Astrocyte (in vitro differentiated cells and primary cell): ENCODE measurements at regions not wholly inside any gene's neighbourhood (a gene's known extent, or its start where the extent isn't known, plus 50 kb on each side); places are given as distances from the start of the nearest gene placed in this dataset.

ENCODE experiments used
- DNase-seq: peaks from one replicate; pipeline ENCODE4 v3.0.0-alpha.2; 2010; ENCODE audit warnings: low read depth
- FAIRE-seq: peaks from 2 replicates; lab custom pipeline; 2011; peaks lifted over from hg19 to GRCh38; lab: Jason Lieb, UNC
- H2AFZ ChIP-seq: 2 replicates; pipeline ENCODE4 v1.6.0; 2012; ENCODE audit warnings: low read depth, low read length, inconsistent platforms
- H3K27ac ChIP-seq: 2 replicates; pipeline ENCODE4 v1.5.1; 2011; ENCODE audit warnings: low read depth, low read length, inconsistent platforms
- H3K27me3 ChIP-seq: 2 replicates; pipeline ENCODE4 v1.6.0; 2011; ENCODE audit warnings: low read length, inconsistent platforms; ENCODE audit not compliant: insufficient read depth
- H3K36me3 ChIP-seq: 2 replicates; pipeline ENCODE4 v1.5.1; 2011; ENCODE audit warnings: low read length, inconsistent platforms; ENCODE audit not compliant: insufficient read depth
- H3K4me1 ChIP-seq: 2 replicates; pipeline ENCODE4 v1.5.1; 2011; ENCODE audit warnings: low read length, inconsistent platforms; ENCODE audit not compliant: insufficient read depth
- H3K4me2 ChIP-seq: 2 replicates; pipeline ENCODE4 v1.6.0; 2012; ENCODE audit warnings: low read length, inconsistent platforms
- H3K4me3 ChIP-seq: 2 replicates; pipeline ENCODE4 v1.5.1; 2011; ENCODE audit warnings: low read depth, mild to moderate bottlenecking, low read length, inconsistent platforms; ENCODE audit not compliant: insufficient read depth
- H3K79me2 ChIP-seq: 2 replicates; pipeline ENCODE4 v1.6.0; 2012; ENCODE audit warnings: mild to moderate bottlenecking, low read length, inconsistent platforms; ENCODE audit not compliant: insufficient read depth
- H3K9ac ChIP-seq: 2 replicates; pipeline ENCODE4 v1.6.0; 2012; ENCODE audit warnings: mild to moderate bottlenecking, low read length, inconsistent platforms
- H3K9me3 ChIP-seq: 2 replicates; pipeline ENCODE4 v1.5.1; 2012; ENCODE audit warnings: low read depth, mild to moderate bottlenecking, low read length, inconsistent platforms; ENCODE audit not compliant: insufficient read depth
- H4K20me1 ChIP-seq: 2 replicates; pipeline ENCODE4 v1.6.0; 2012; ENCODE audit warnings: low read length, inconsistent platforms; ENCODE audit not compliant: insufficient read depth
- H3K27ac Mint-ChIP-seq: one replicate; pipeline ENCODE4 v1.8.0; 2021; ENCODE audit warnings: mild to moderate bottlenecking, mixed read lengths; ENCODE audit not compliant: unreplicated experiment
- H3K27me3 Mint-ChIP-seq: one replicate; pipeline ENCODE4 v1.8.0; 2021; ENCODE audit warnings: low read depth, mixed read lengths; ENCODE audit not compliant: unreplicated experiment
- H3K36me3 Mint-ChIP-seq: one replicate; pipeline ENCODE4 v1.8.0; 2021; ENCODE audit warnings: low read depth, mixed read lengths; ENCODE audit not compliant: unreplicated experiment
- H3K4me1 Mint-ChIP-seq: one replicate; pipeline ENCODE4 v1.8.0; 2021; ENCODE audit warnings: low read depth, mixed read lengths; ENCODE audit not compliant: unreplicated experiment
- H3K4me3 Mint-ChIP-seq: one replicate; pipeline ENCODE4 v1.8.0; 2021; ENCODE audit warnings: mild to moderate bottlenecking, moderate library complexity, mixed read lengths; ENCODE audit not compliant: unreplicated experiment
- H3K9me3 Mint-ChIP-seq: one replicate; pipeline ENCODE4 v1.8.0; 2021; ENCODE audit warnings: mild to moderate bottlenecking, mixed read lengths; ENCODE audit not compliant: unreplicated experiment
- CTCF ChIP-seq: IDR thresholded peaks from 2 replicates; pipeline ENCODE4 v1.5.1; 2011; ENCODE audit warnings: low read depth, mild to moderate bottlenecking, inconsistent platforms, low read length, moderate library complexity; ENCODE audit not compliant: insufficient read depth
- EZH2 ChIP-seq: IDR thresholded peaks from 2 replicates; pipeline ENCODE4 v1.6.1; 2012; ENCODE audit warnings: mild to moderate bottlenecking, low read length, inconsistent platforms; ENCODE audit not compliant: insufficient read depth

DNA sequence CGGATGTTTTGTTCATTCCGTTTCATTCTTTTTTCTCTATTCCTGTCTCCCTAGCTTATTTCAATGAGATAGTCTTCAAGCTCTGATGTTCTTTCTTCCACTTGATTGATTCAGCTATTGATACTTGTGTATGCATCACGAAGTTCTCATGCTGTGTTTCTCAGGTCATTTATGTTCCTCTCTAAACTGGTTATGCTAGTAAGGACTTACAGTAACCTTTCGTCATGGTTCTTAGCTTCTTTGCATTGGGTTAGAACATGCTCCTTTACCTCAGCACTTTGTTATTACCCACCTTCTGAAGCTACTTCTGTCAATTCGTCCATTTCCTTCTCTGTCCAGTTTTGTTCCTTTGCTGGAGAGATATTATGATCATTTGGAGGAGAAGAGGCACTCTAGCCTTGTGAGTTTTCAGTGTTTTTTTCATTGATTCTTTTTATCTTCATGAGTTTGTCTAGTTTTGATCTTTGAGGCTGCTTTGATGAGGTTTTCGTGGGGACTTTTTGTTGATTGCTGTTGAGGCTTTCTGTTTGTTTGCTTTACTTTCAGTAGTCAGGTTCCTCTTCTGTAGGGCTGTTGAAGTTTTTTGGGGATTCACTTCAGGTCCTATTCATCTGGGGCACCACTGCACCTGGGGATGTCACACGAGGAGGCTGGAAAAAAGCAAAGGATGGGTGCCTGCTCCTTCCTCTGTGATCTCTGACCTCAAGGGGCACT, 496.9 kb upstream of the LRRC7 start:
- Mint-ChIP-seq H3K9me3 (peaks cover 5% of the 10 kb centered on the region), H3K27me3 (peaks cover 3% of the 10 kb centered on the region), H3K36me3 (peaks cover 2% of the 10 kb centered on the region), H3K27ac (no peak overlapping the region), H3K4me3 (no peak overlapping the region), H3K4me1 (no peaks in the 10 kb centered on the region)
- H4K20me1 ChIP-seq: no peaks in the 10 kb centered on the region
- H3K9me3 ChIP-seq: no peaks in the 10 kb centered on the region
- no peak for FAIRE-seq
- H3K79me2 ChIP-seq: no peaks in the 10 kb centered on the region
- no peaks in the 10 kb centered on the region for H3K4me1 ChIP-seq
- H3K4me3 ChIP-seq: no peak overlapping the region
- no peaks in the 10 kb centered on the region for H3K27me3 ChIP-seq
- no peaks in the 10 kb centered on the region for H3K36me3 ChIP-seq
- no peak for DNase-seq
- no peak overlapping the region for H2AFZ ChIP-seq
- no peak for TF ChIP-seq CTCF
- TF ChIP-seq EZH2: no peak
- H3K27ac ChIP-seq: no peak overlapping the region
- H3K4me2 ChIP-seq: no peak overlapping the region
- H3K9ac ChIP-seq: no peak overlapping the region

DNA sequence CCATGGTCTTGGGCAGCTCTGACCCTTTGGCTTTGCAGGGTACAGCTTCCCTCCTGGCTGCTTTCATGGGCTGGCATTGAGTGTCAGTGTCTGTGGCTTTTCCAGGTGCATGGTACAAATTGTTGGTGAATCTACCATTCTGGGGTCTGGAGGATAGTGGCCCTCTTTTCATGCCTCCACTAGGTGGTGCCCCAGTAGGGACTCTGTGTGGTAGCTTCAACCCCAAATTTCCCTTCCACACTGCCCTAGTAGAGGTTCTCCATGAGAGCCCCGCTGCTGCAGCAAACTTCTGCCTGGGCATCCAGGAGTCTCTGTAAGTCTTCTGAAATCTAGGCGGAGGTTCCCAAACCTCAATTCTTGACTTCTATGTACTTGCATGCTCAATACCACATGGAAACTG, 494.5 kb upstream of the LRRC7 start:
- TF ChIP-seq CTCF: no peak
- TF ChIP-seq EZH2: no peak
- Histone ChIP-seq H3K4me1 (no peaks in the 10 kb centered on the region), H3K27me3 (no peaks in the 10 kb centered on the region), H3K4me3 (no peak overlapping the region), H3K27ac (no peak overlapping the region), H3K79me2 (no peaks in the 10 kb centered on the region), H3K36me3 (no peaks in the 10 kb centered on the region), H3K9me3 (no peaks in the 10 kb centered on the region), H4K20me1 (no peaks in the 10 kb centered on the region), H3K4me2 (no peak overlapping the region), H2AFZ (no peak overlapping the region), H3K9ac (no peak overlapping the region)
- Mint-ChIP-seq H3K9me3 (peaks cover 5% of the 10 kb centered on the region), H3K4me3 (no peak overlapping the region), H3K36me3 (peaks cover 2% of the 10 kb centered on the region), H3K27ac (no peak overlapping the region), H3K4me1 (no peaks in the 10 kb centered on the region), H3K27me3 (peaks cover 3% of the 10 kb centered on the region)
- DNase-seq (no peak), FAIRE-seq (no peak)

DNA sequence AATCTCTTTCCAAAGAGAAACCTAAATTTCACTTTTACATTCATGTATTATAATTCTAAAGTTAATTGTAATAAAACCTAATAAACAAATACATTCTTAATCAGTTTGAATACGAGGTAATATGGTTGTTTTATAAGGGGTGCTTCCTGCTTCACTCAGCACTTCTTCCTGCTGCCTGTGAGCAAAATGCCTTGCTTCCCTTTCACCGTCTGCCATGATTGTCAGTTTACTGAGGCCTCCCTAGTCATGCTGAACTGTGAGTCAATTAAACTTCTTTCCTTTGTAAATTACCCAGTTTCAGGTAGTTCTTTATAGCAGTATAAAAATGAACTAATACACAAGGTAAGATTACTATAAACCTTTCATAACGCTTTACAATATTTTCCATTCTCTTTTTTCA, 491.1 kb upstream of the LRRC7 start:
- FAIRE-seq (no peak), DNase-seq (no peak)
- Histone ChIP-seq H2AFZ (no peak overlapping the region), H4K20me1 (no peaks in the 10 kb centered on the region), H3K4me1 (no peaks in the 10 kb centered on the region), H3K27me3 (no peaks in the 10 kb centered on the region), H3K79me2 (no peaks in the 10 kb centered on the region), H3K27ac (no peak overlapping the region), H3K4me3 (no peak overlapping the region), H3K36me3 (no peaks in the 10 kb centered on the region), H3K9ac (no peak overlapping the region), H3K4me2 (no peak overlapping the region), H3K9me3 (no peaks in the 10 kb centered on the region)
- no peaks in the 10 kb centered on the region for H3K9me3 Mint-ChIP-seq
- no peaks in the 10 kb centered on the region for H3K27me3 Mint-ChIP-seq
- TF ChIP-seq EZH2: no peak
- no peak for TF ChIP-seq CTCF
- H3K36me3 Mint-ChIP-seq: no peaks in the 10 kb centered on the region
- no peaks in the 10 kb centered on the region for H3K4me1 Mint-ChIP-seq
- no peak overlapping the region for H3K4me3 Mint-ChIP-seq
- no peak overlapping the region for H3K27ac Mint-ChIP-seq
